PFSK-1 (cell line): ENCODE measurements at regions not wholly inside any gene's neighbourhood (a gene's known extent, or its start where the extent isn't known, plus 50 kb on each side); places are given as distances from the start of the nearest gene placed in this dataset.

Experiments
- POLR2AphosphoS5 ChIP-seq: IDR thresholded peaks from 2 replicates; pipeline ENCODE4 v1.6.1; 2012; ENCODE audit warnings: low read depth, mild to moderate bottlenecking, control low read depth, low read length, moderate library complexity
- REST ChIP-seq, 2 experiments: IDR thresholded peaks; 2 replicates each; pipeline versions ENCODE4 v1.6.1 to v1.8.0; 2011 to 2012; ENCODE audit warnings: low read depth in 2 of 2, low read length in 2 of 2, control low read depth in 1 of 2, inconsistent platforms in 1 of 2, mild to moderate bottlenecking in 1 of 2, moderate library complexity in 1 of 2; ENCODE audit not compliant: insufficient read depth in 1 of 2

- TF ChIP-seq REST (IDR thresholded peaks at IDR 0.05; ENCODE audit: insufficient read depth in 1 of 2, low read depth in 2 of 2, low read length in 2 of 2) = no peak
- TF ChIP-seq POLR2AphosphoS5 = no peak
These were observed 262.7 kb downstream of the DLEU7 start for GRCh38 chr13:50580684-50581305.
